ENCODE measurements at regions not wholly inside any gene's neighbourhood (a gene's known extent, or its start where the extent isn't known, plus 50 kb on each side); places are given as distances from the start of the nearest gene placed in this dataset.

DNA sequence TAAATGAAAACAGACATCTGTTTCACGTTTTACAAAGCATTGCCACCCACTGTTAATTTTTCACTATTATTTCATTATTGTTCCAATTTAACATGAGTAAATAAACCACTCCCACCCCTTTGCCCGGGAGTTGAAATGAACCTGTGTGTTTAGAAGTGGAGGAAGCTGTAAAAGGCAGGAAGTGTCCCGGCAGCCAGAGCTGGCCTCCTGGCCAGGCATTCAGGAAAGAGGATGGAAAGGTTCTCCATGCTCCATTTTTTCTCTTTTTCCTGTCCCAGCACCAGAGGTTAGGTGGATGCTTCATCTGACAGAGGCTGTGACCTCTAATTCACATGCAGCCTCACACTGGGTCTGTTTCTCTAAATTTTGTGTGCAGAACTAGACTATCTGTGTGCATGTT, 55.5 kb upstream of the LNX1 start:
- DNase-seq (ENCODE audit: low read depth) = no peak
- no peak overlapping the region for H3K4me3 ChIP-seq (ENCODE audit: control insufficient read depth, low read depth, low read length)
- TF ChIP-seq, protein P1, sequence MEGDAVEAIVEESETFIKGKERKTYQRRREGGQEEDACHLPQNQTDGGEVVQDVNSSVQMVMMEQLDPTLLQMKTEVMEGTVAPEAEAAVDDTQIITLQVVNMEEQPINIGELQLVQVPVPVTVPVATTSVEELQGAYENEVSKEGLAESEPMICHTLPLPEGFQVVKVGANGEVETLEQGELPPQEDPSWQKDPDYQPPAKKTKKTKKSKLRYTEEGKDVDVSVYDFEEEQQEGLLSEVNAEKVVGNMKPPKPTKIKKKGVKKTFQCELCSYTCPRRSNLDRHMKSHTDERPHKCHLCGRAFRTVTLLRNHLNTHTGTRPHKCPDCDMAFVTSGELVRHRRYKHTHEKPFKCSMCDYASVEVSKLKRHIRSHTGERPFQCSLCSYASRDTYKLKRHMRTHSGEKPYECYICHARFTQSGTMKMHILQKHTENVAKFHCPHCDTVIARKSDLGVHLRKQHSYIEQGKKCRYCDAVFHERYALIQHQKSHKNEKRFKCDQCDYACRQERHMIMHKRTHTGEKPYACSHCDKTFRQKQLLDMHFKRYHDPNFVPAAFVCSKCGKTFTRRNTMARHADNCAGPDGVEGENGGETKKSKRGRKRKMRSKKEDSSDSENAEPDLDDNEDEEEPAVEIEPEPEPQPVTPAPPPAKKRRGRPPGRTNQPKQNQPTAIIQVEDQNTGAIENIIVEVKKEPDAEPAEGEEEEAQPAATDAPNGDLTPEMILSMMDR (conservative IDR thresholded peaks at IDR 0.05; ENCODE audit: control insufficient read depth, insufficient read depth, low read depth, low read length) = no peak

DNA sequence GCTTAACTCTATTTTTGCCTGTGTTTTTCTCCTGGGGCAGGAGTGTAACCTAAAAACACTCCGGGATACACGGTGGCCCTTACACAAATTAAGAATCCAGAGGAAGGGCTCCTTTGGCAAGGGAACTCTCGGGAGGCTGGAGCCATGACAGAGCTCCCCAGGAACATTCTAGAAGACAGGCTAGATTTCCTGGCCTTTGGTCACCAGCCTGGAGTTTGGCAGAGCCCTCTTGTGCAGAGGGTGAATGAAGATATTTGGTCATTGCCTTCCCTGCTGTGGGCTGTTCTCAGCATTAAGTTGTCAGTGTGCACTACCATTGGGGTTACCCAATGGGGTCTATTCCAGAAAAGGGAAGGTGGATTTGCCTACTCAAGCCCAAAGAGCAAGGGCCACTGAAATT, 53.8 kb upstream of the LNX1 start:
- TF ChIP-seq, protein P1 (conservative IDR thresholded peaks at IDR 0.05; ENCODE audit: control insufficient read depth, insufficient read depth, low read depth, low read length) = no peak
- H3K4me3 ChIP-seq (ENCODE audit: control insufficient read depth, low read depth, low read length) = no peak overlapping the region
- DNase-seq (ENCODE audit: low read depth) = no peak

DNA sequence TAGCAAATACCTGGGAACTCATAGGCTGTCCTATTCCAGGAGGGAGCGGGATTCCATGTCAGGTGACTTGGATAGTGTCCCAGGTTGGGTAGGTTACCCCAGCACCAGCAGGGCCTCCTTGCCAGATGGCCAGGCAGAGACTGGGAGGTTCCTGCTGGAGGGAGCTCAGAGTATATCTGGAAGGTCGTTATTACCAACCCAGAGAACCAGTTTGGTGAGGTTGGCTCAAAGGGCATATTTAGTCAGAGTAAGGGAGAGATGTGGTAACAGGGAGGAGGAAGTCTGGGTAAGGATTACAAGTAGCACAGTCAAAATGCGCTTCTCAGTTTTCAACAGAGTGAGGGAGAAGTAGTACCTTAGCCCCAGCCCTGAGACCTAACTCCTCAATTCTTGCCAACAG, 53.3 kb upstream of the LNX1 start:
- H3K4me3 ChIP-seq (ENCODE audit: control insufficient read depth, low read depth, low read length) = no peak overlapping the region
- TF ChIP-seq, protein P1 (conservative IDR thresholded peaks at IDR 0.05; ENCODE audit: control insufficient read depth, insufficient read depth, low read depth, low read length) = no peak
- DNase-seq (ENCODE audit: low read depth) = no peak
